ENCODE measurements at regions not wholly inside any gene's neighbourhood (a gene's known extent, or its start where the extent isn't known, plus 50 kb on each side); places are given as distances from the start of the nearest gene placed in this dataset.
A peak's percentile ranks its signal among the peaks of the same experiment; 100 is the strongest.

GRCh38 chr10:118106426-118106825 is 59.7 kb upstream of the RAB11FIP2 start:
- Histone ChIP-seq H3K4me1 (no peaks in the 10 kb centered on the region), H3K27ac (no peak overlapping the region), H3K9me3 (no peaks in the 10 kb centered on the region), H3K36me3 (no peaks in the 10 kb centered on the region), H3K27me3 (no peaks in the 10 kb centered on the region), H3K4me3 (no peak overlapping the region)
- DNase-seq (peak in 1 of 4 donors; percentile 16), ATAC-seq (peak; percentile 83)
- intact Hi-C loops (cut with DNase I) = no loop called here
- TF ChIP-seq, protein P1, sequence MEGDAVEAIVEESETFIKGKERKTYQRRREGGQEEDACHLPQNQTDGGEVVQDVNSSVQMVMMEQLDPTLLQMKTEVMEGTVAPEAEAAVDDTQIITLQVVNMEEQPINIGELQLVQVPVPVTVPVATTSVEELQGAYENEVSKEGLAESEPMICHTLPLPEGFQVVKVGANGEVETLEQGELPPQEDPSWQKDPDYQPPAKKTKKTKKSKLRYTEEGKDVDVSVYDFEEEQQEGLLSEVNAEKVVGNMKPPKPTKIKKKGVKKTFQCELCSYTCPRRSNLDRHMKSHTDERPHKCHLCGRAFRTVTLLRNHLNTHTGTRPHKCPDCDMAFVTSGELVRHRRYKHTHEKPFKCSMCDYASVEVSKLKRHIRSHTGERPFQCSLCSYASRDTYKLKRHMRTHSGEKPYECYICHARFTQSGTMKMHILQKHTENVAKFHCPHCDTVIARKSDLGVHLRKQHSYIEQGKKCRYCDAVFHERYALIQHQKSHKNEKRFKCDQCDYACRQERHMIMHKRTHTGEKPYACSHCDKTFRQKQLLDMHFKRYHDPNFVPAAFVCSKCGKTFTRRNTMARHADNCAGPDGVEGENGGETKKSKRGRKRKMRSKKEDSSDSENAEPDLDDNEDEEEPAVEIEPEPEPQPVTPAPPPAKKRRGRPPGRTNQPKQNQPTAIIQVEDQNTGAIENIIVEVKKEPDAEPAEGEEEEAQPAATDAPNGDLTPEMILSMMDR (IDR thresholded peaks at IDR 0.05) = peak in 1 of 2 donors; percentile 32

DNA sequence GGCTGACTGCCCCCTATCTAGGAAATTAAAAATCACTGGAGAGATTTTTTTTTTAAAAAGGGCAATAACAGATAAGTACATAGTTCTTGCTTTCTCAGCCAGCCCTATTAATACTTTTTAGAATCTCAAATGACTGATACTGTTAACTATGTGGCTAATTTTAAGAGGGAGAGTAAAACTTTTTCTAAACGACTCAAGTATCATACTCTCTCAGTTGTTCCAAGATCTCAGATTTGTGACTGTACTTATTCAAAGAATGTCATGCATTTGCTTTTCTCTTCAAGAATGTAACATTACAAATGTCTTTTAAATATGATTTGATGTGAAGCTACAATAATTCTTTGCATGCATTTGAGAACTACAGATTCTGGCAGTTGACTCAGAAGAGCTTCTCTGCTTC is 55.4 kb upstream of the RAB11FIP2 start:
- H3K4me3 ChIP-seq = no peak overlapping the region
- intact Hi-C loops (cut with DNase I) = no loop called here
- no peaks in the 10 kb centered on the region for H3K36me3 ChIP-seq
- DNase-seq (no peak), ATAC-seq (no peak)
- no peak overlapping the region for H3K27ac ChIP-seq
- H3K4me1 ChIP-seq = no peaks in the 10 kb centered on the region
- no peaks in the 10 kb centered on the region for H3K9me3 ChIP-seq
- TF ChIP-seq, protein P1 (IDR thresholded peaks at IDR 0.05) = no peak
- H3K27me3 ChIP-seq = no peaks in the 10 kb centered on the region

DNA sequence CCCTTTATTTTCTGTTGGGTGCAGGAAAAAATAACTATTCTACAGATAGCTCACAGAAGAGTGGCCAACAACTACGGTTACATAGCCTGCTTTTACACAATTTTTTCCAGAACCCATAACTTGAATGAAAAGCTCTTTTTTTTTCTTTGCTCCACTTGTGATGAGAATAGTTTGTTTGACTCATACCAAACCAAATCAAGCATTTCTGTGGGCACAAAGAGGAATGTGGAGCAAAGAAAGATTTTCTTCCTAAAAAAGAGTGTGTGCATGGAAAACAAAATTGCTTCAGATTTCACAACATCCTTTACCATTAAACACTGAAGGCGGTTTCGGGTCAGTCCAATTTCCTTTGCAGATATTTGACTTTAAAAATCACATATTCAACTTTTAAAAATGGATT is 54.8 kb upstream of the RAB11FIP2 start:
- intact Hi-C loops (cut with DNase I) = no loop called here
- Histone ChIP-seq H3K27me3 (no peaks in the 10 kb centered on the region), H3K4me1 (no peaks in the 10 kb centered on the region), H3K9me3 (no peaks in the 10 kb centered on the region), H3K36me3 (no peaks in the 10 kb centered on the region), H3K27ac (no peak overlapping the region), H3K4me3 (no peak overlapping the region)
- TF ChIP-seq, protein P1 (IDR thresholded peaks at IDR 0.05) = no peak
- DNase-seq (no peak), ATAC-seq (no peak)

Measured in left lung (tissue), 4 donors.